ENCODE measurements at regions not wholly inside any gene's neighbourhood (a gene's known extent, or its start where the extent isn't known, plus 50 kb on each side); places are given as distances from the start of the nearest gene placed in this dataset.

- TF ChIP-seq POLR2A (IDR thresholded peaks at IDR 0.05) (no peak), CTCF (IDR thresholded peaks at IDR 0.05) (no peak)
- H3K4me3 ChIP-seq (ENCODE audit: low read depth, poor library complexity, severe bottlenecking) = no peak overlapping the region
- DNase-seq (ENCODE audit: low spot score in 2 of 2) = no peak
- 86 to 89% methylated on average over 6 of the region's 6 CpGs for whole genome bisulfite sequencing, 2 donors
- intact Hi-C loops (cut with DNase I; ENCODE audit: low total_unique reads) = no loop called here
These were observed 134.8 kb upstream of the KIF26B start for GRCh38 chr1:245019910-245020486.

GRCh38 chr1:245016700-245017099 is 138.1 kb upstream of the KIF26B start:
- intact Hi-C loops (cut with DNase I; ENCODE audit: low total_unique reads) = no loop called here
- TF ChIP-seq CTCF (IDR thresholded peaks at IDR 0.05) = no peak
- TF ChIP-seq POLR2A (IDR thresholded peaks at IDR 0.05) = no peak
- no peak for DNase-seq (ENCODE audit: low spot score in 2 of 2)
- WGBS, 2 donors = 96 to 97% methylated on average over 4 of the region's 4 CpGs
- no peak overlapping the region for H3K4me3 ChIP-seq (ENCODE audit: low read depth, poor library complexity, severe bottlenecking)

- 90 to 91% methylated on average over 3 of the region's 3 CpGs for WGBS, 2 donors
- intact Hi-C loops (cut with DNase I; ENCODE audit: low total_unique reads) = no loop called here
- no peak for DNase-seq (ENCODE audit: low spot score in 2 of 2)
- no peak for TF ChIP-seq CTCF (IDR thresholded peaks at IDR 0.05)
- no peak for TF ChIP-seq POLR2A (IDR thresholded peaks at IDR 0.05)
- H3K4me3 ChIP-seq (ENCODE audit: low read depth, poor library complexity, severe bottlenecking) = no peak overlapping the region
These were observed 139.8 kb upstream of the KIF26B start for GRCh38 chr1:245015031-245015430.

- 75 to 93% methylated on average over 3 of the region's 3 CpGs for WGBS, 2 donors
- intact Hi-C loops (cut with DNase I; ENCODE audit: low total_unique reads) = no loop called here
- no peak for DNase-seq (ENCODE audit: low spot score in 2 of 2)
- TF ChIP-seq POLR2A (IDR thresholded peaks at IDR 0.05) = no peak
- TF ChIP-seq CTCF (IDR thresholded peaks at IDR 0.05) = no peak
- no peak overlapping the region for H3K4me3 ChIP-seq (ENCODE audit: low read depth, poor library complexity, severe bottlenecking)
These were observed 140.3 kb upstream of the KIF26B start for GRCh38 chr1:245014247-245015029.

- intact Hi-C loops (cut with DNase I; ENCODE audit: low total_unique reads) = no loop called here
- 97 to 100% methylated on average over 8 of the region's 8 CpGs for WGBS, 2 donors
- no peak for TF ChIP-seq CTCF (IDR thresholded peaks at IDR 0.05)
- no peak for TF ChIP-seq POLR2A (IDR thresholded peaks at IDR 0.05)
These were observed 144.7 kb upstream of the KIF26B start for GRCh38 chr1:245010018-245010614.

More at GRCh38 chr1:245010018-245010614, 144.7 kb upstream of the KIF26B start:
- H3K4me3 ChIP-seq (ENCODE audit: low read depth, poor library complexity, severe bottlenecking) = no peak overlapping the region
- no peak for DNase-seq (ENCODE audit: low spot score in 2 of 2)

Measured in lower leg skin (tissue), 4 donors.